ENCODE measurements at regions not wholly inside any gene's neighbourhood (a gene's known extent, or its start where the extent isn't known, plus 50 kb on each side); places are given as distances from the start of the nearest gene placed in this dataset.

- no peak overlapping the region for H3K27ac Mint-ChIP-seq
Observed at GRCh38 chr3:197393711-197394110, 95.3 kb upstream of the DLG1 start.

GRCh38 chr3:197392961-197393360 lies 94.5 kb upstream of the DLG1 start:
- Histone ChIP-seq H3K4me1 (ENCODE audit: insufficient read depth, low read length) (no peaks in the 10 kb centered on the region), H3K4me3 (ENCODE audit: low read length) (no peak overlapping the region), H3K27me3 (ENCODE audit: control insufficient read depth in 1 of 2, insufficient read depth in 2 of 2, low read length in 2 of 2) (peaks cover 2 to 14% of the 10 kb centered on the region in 2 experiments), H3K27ac (ENCODE audit: low read depth in 1 of 2, low read length in 2 of 2) (no peak overlapping the region), H3K36me3 (ENCODE audit: insufficient read depth, low read length) (no peaks in the 10 kb centered on the region), H3K9me3 (ENCODE audit: control insufficient read depth in 1 of 2, insufficient read depth in 1 of 2, low read length in 2 of 2) (no peaks in the 10 kb centered on the region)
- no peak for TF ChIP-seq CTCF (IDR thresholded peaks at IDR 0.05)
- intact Hi-C loops (cut with DNase I, micrococcal nuclease): no loop called here
- no peaks in the 10 kb centered on the region for H3K4me1 Mint-ChIP-seq (ENCODE audit: low read depth)
- H3K27me3 Mint-ChIP-seq: peaks cover 30% of the 10 kb centered on the region
- H3K36me3 Mint-ChIP-seq (ENCODE audit: low read depth): no peaks in the 10 kb centered on the region
- POLR2A ChIA-PET: no interaction called here
- no peak overlapping the region for H3K27ac Mint-ChIP-seq
- DNase-seq (no peak), ATAC-seq (ENCODE audit: poor library complexity) (no peak)
- CTCF ChIA-PET: no interaction called here
- H3K4me3 Mint-ChIP-seq: no peak overlapping the region
- no peaks in the 10 kb centered on the region for H3K9me3 Mint-ChIP-seq

More at GRCh38 chr3:197393711-197394110, 95.3 kb upstream of the DLG1 start:
- no peak for TF ChIP-seq CTCF (IDR thresholded peaks at IDR 0.05)
- ChIA-PET CTCF (no interaction called here), POLR2A (no interaction called here)
- H3K4me1 ChIP-seq (ENCODE audit: insufficient read depth, low read length): no peaks in the 10 kb centered on the region
- no peaks in the 10 kb centered on the region for H3K9me3 Mint-ChIP-seq
- H3K4me1 Mint-ChIP-seq (ENCODE audit: low read depth): no peaks in the 10 kb centered on the region
- H3K9me3 ChIP-seq (ENCODE audit: control insufficient read depth in 1 of 2, insufficient read depth in 1 of 2, low read length in 2 of 2): no peaks in the 10 kb centered on the region
- ATAC-seq (ENCODE audit: poor library complexity) (no peak), DNase-seq (peak in 1 of 14 experiments; percentile 9)
- no peak overlapping the region for H3K4me3 Mint-ChIP-seq
- peaks cover 30% of the 10 kb centered on the region for H3K27me3 Mint-ChIP-seq
- no peak overlapping the region for H3K27ac ChIP-seq (ENCODE audit: low read depth in 1 of 2, low read length in 2 of 2)
- intact Hi-C loops (cut with DNase I, micrococcal nuclease): no loop called here
- H3K27me3 ChIP-seq (ENCODE audit: control insufficient read depth in 1 of 2, insufficient read depth in 2 of 2, low read length in 2 of 2): peaks cover 2 to 14% of the 10 kb centered on the region in 2 experiments
- no peaks in the 10 kb centered on the region for H3K36me3 Mint-ChIP-seq (ENCODE audit: low read depth)
- no peak overlapping the region for H3K4me3 ChIP-seq (ENCODE audit: low read length)
- no peaks in the 10 kb centered on the region for H3K36me3 ChIP-seq (ENCODE audit: insufficient read depth, low read length)

GRCh38 chr3:197381371-197381770 lies 83.0 kb upstream of the DLG1 start:
- no peaks in the 10 kb centered on the region for H3K4me1 ChIP-seq (ENCODE audit: insufficient read depth, low read length)
- H3K4me1 Mint-ChIP-seq (ENCODE audit: low read depth): no peaks in the 10 kb centered on the region
- H3K27me3 Mint-ChIP-seq: peaks cover 4% of the 10 kb centered on the region
- no peaks in the 10 kb centered on the region for H3K9me3 ChIP-seq (ENCODE audit: control insufficient read depth in 1 of 2, insufficient read depth in 1 of 2, low read length in 2 of 2)
- H3K4me3 Mint-ChIP-seq: no peak overlapping the region
- H3K27ac ChIP-seq (ENCODE audit: low read depth in 1 of 2, low read length in 2 of 2): no peak overlapping the region
- DNase-seq (no peak), ATAC-seq (ENCODE audit: poor library complexity) (no peak)
- CTCF ChIA-PET: interaction anchor here (0.7 kb wide), 1 partner anchor 491 kb away, joined by 3 read pairs; no protein-coding TSS in a partner anchor
- H3K27me3 ChIP-seq (ENCODE audit: control insufficient read depth in 1 of 2, insufficient read depth in 2 of 2, low read length in 2 of 2): no peaks in the 10 kb centered on the region
- POLR2A ChIA-PET: interaction anchor here (0.5 kb wide), 1 partner anchor 330 kb away, joined by 3 read pairs; no protein-coding TSS in a partner anchor
- intact Hi-C loops (cut with DNase I, micrococcal nuclease): no loop called here
- TF ChIP-seq CTCF (IDR thresholded peaks at IDR 0.05): no peak
- H3K27ac Mint-ChIP-seq: no peak overlapping the region
- peaks cover 2% of the 10 kb centered on the region for H3K9me3 Mint-ChIP-seq
- no peaks in the 10 kb centered on the region for H3K36me3 ChIP-seq (ENCODE audit: insufficient read depth, low read length)
- H3K36me3 Mint-ChIP-seq (ENCODE audit: low read depth): no peaks in the 10 kb centered on the region
- no peak overlapping the region for H3K4me3 ChIP-seq (ENCODE audit: low read length)
